HUES64 (cell line): ENCODE measurements at regions not wholly inside any gene's neighbourhood (a gene's known extent, or its start where the extent isn't known, plus 50 kb on each side); places are given as distances from the start of the nearest gene placed in this dataset.
"Not testable (repeated sequence)": the region's sequence is repeated elsewhere in the genome, so short reads cannot be mapped to it uniquely, and the experiment has no call there.

Experiments used
- H3K27ac ChIP-seq: 2 replicates; pipeline ENCODE4 v1.7.0; 2013; ENCODE audit warnings: low read depth, low read length, inconsistent platforms
- H3K27me3 ChIP-seq: 2 replicates; pipeline ENCODE4 v1.6.1; 2013; ENCODE audit warnings: mild to moderate bottlenecking, low read length; ENCODE audit not compliant: insufficient read depth
- H3K36me3 ChIP-seq: 2 replicates; pipeline ENCODE4 v1.6.1; 2013; ENCODE audit warnings: mild to moderate bottlenecking, low read length; ENCODE audit not compliant: insufficient read depth
- H3K4me1 ChIP-seq: 2 replicates; pipeline ENCODE4 v1.6.1; 2013; ENCODE audit warnings: mild to moderate bottlenecking, low read length, moderate library complexity; ENCODE audit not compliant: insufficient read depth
- H3K4me3 ChIP-seq: 2 replicates; pipeline ENCODE4 v1.5.1; 2013; ENCODE audit warnings: mild to moderate bottlenecking, low read length, moderate library complexity
- H3K9ac ChIP-seq: 2 replicates; pipeline ENCODE4 v1.6.1; 2013; ENCODE audit warnings: mild to moderate bottlenecking, low read depth, low read length
- H3K9me3 ChIP-seq: 2 replicates; pipeline ENCODE4 v1.6.1; 2013; ENCODE audit warnings: low read depth, low read length; ENCODE audit not compliant: insufficient read depth
- WGBS: fragments of 150-250, 120-280 bp; methylation state at CpG from one replicate; pipeline ENCODE4 v1.1.7; 2013; ENCODE audit warnings: missing lambda C conversion rate; 5-methylcytosine and 5-hydroxymethylcytosine counted together

- Histone ChIP-seq H3K4me3 (no peak overlapping the region), H3K27ac (no peak overlapping the region), H3K27me3 (no peaks in the 10 kb centered on the region), H3K36me3 (no peaks in the 10 kb centered on the region), H3K9ac (no peak overlapping the region), H3K4me1 (no peaks in the 10 kb centered on the region), H3K9me3 (no peaks in the 10 kb centered on the region)
- 97% methylated on average over 3 of the region's 3 CpGs for WGBS
Measured at GRCh38 chr5:18292146-18292545, 657.9 kb downstream of the TAF11L14 start.

GRCh38 chr5:18295696-18296095 is 661.4 kb downstream of the TAF11L14 start:
- WGBS, result 98% methylated on average over 3 of the region's 3 CpGs
- not testable (repeated sequence) for H3K36me3 ChIP-seq, H3K9ac ChIP-seq, H3K27me3 ChIP-seq, H3K4me3 ChIP-seq, H3K9me3 ChIP-seq, H3K27ac ChIP-seq
- H3K4me1 ChIP-seq, result peaks cover 18% of the 10 kb centered on the region

GRCh38 chr5:18299166-18299565 is 664.9 kb downstream of the TAF11L14 start:
- H3K27ac ChIP-seq, result peak overlapping the region; percentile 35; the same call in 1 of the 2 replicates
- H3K4me3 ChIP-seq, result no peak overlapping the region
- H3K4me1 ChIP-seq, result peaks cover 30% of the 10 kb centered on the region
- H3K27me3 ChIP-seq, result no peaks in the 10 kb centered on the region
- no peaks in the 10 kb centered on the region for H3K9me3 ChIP-seq
- no peak overlapping the region for H3K9ac ChIP-seq
- H3K36me3 ChIP-seq, result no peaks in the 10 kb centered on the region

- Histone ChIP-seq H3K4me1 (peaks cover 14% of the 10 kb centered on the region; the same call in 1 of the 2 replicates), H3K27ac (no peak overlapping the region), H3K4me3 (no peak overlapping the region), H3K27me3 (no peaks in the 10 kb centered on the region), H3K9ac (no peak overlapping the region), H3K9me3 (no peaks in the 10 kb centered on the region), H3K36me3 (no peaks in the 10 kb centered on the region)
- WGBS, result 84% methylated on average over 7 of the region's 8 CpGs
Measured at GRCh38 chr5:18305288-18305924, 671.1 kb downstream of the TAF11L14 start.

GRCh38 chr5:18311266-18311665 is 677.0 kb downstream of the TAF11L14 start:
- WGBS, result 94% methylated on average over 3 of the region's 3 CpGs
- Histone ChIP-seq H3K9me3 (no peaks in the 10 kb centered on the region), H3K27me3 (no peaks in the 10 kb centered on the region), H3K4me1 (no peaks in the 10 kb centered on the region), H3K27ac (no peak overlapping the region), H3K9ac (no peak overlapping the region), H3K36me3 (no peaks in the 10 kb centered on the region), H3K4me3 (no peak overlapping the region)

- Histone ChIP-seq H3K9me3 (no peaks in the 10 kb centered on the region), H3K27me3 (no peaks in the 10 kb centered on the region), H3K27ac (no peak overlapping the region), H3K4me3 (no peak overlapping the region), H3K36me3 (no peaks in the 10 kb centered on the region), H3K4me1 (no peaks in the 10 kb centered on the region), H3K9ac (no peak overlapping the region)
- WGBS, result 96% methylated on average over 1 of the region's 1 CpG
Measured at GRCh38 chr5:18312016-18312415, 677.8 kb downstream of the TAF11L14 start.

GRCh38 chr5:18314192-18314778 is 680.0 kb downstream of the TAF11L14 start:
- no peak overlapping the region for H3K9ac ChIP-seq
- no CpG with 5 or more reads among the region's 6 CpGs for WGBS
- no peaks in the 10 kb centered on the region for H3K27me3 ChIP-seq
- no peak overlapping the region for H3K4me3 ChIP-seq
- no peak overlapping the region for H3K27ac ChIP-seq
- no peaks in the 10 kb centered on the region for H3K36me3 ChIP-seq
- H3K9me3 ChIP-seq, result no peaks in the 10 kb centered on the region
- no peaks in the 10 kb centered on the region for H3K4me1 ChIP-seq

GRCh38 chr5:18321262-18321942 is 687.1 kb downstream of the TAF11L14 start:
- H3K27me3 ChIP-seq, result no peaks in the 10 kb centered on the region
- H3K27ac ChIP-seq, result no peak overlapping the region
- no peaks in the 10 kb centered on the region for H3K9me3 ChIP-seq
- H3K36me3 ChIP-seq, result no peaks in the 10 kb centered on the region
- no peak overlapping the region for H3K9ac ChIP-seq
- no peaks in the 10 kb centered on the region for H3K4me1 ChIP-seq
- 80% methylated on average over 5 of the region's 5 CpGs for WGBS
- H3K4me3 ChIP-seq, result no peak overlapping the region

GRCh38 chr5:18323891-18324290 is 689.6 kb downstream of the TAF11L14 start:
- 100% methylated on average over 1 of the region's 2 CpGs for WGBS
- Histone ChIP-seq H3K9ac (no peak overlapping the region), H3K27ac (no peak overlapping the region), H3K36me3 (no peaks in the 10 kb centered on the region), H3K4me1 (no peaks in the 10 kb centered on the region), H3K27me3 (no peaks in the 10 kb centered on the region), H3K9me3 (no peaks in the 10 kb centered on the region), H3K4me3 (no peak overlapping the region)

- Histone ChIP-seq H3K27ac (no peak overlapping the region), H3K4me1 (no peaks in the 10 kb centered on the region), H3K4me3 (no peak overlapping the region), H3K27me3 (no peaks in the 10 kb centered on the region), H3K36me3 (no peaks in the 10 kb centered on the region), H3K9me3 (no peaks in the 10 kb centered on the region), H3K9ac (no peak overlapping the region)
- WGBS, result 100% methylated on average over 3 of the region's 3 CpGs
Measured at GRCh38 chr5:18325431-18325830, 691.2 kb downstream of the TAF11L14 start.

GRCh38 chr5:18329328-18329727 is 695.1 kb downstream of the TAF11L14 start:
- no peaks in the 10 kb centered on the region for H3K9me3 ChIP-seq
- no peak overlapping the region for H3K27ac ChIP-seq
- no peaks in the 10 kb centered on the region for H3K4me1 ChIP-seq
- H3K27me3 ChIP-seq, result no peaks in the 10 kb centered on the region
- no peak overlapping the region for H3K9ac ChIP-seq
- H3K4me3 ChIP-seq, result no peak overlapping the region
- no peaks in the 10 kb centered on the region for H3K36me3 ChIP-seq
